Limb (tissue), 2 donors: ENCODE measurements at regions not wholly inside any gene's neighbourhood (a gene's known extent, or its start where the extent isn't known, plus 50 kb on each side); places are given as distances from the start of the nearest gene placed in this dataset.
A peak's percentile ranks its signal among the peaks of the same experiment; 100 is the strongest.

Source experiments
- DNase-seq, 2 donors: peaks; one replicate each; pipeline ENCODE4 v3.0.0-alpha.2; 2016; ENCODE audit errors: extremely low spot score in 2 of 2

GRCh38 chr10:98332623-98333269 lies 64.8 kb upstream of the LOXL4 start:
- DNase-seq, result no peak

GRCh38 chr10:98331885-98332284 lies 63.9 kb upstream of the LOXL4 start:
- no peak for DNase-seq

- DNase-seq, result no peak
Observed at GRCh38 chr10:98330987-98331386, 63.0 kb upstream of the LOXL4 start.

- no peak for DNase-seq
Observed at GRCh38 chr10:98328640-98329039, 60.6 kb upstream of the LOXL4 start.

- no peak for DNase-seq
Observed at GRCh38 chr10:98328163-98328562, 60.2 kb upstream of the LOXL4 start.

- DNase-seq, result peak in 1 of 2 donors; percentile 42
Observed at GRCh38 chr10:98326621-98327027, 58.6 kb upstream of the LOXL4 start.

GRCh38 chr10:98323221-98324164 lies 55.5 kb upstream of the LOXL4 start:
- DNase-seq, result no peak

GRCh38 chr10:98321186-98321780 lies 53.3 kb upstream of the LOXL4 start:
- DNase-seq, result no peak

GRCh38 chr10:98320486-98321185 lies 52.6 kb upstream of the LOXL4 start:
- no peak for DNase-seq

- no peak for DNase-seq
Observed at GRCh38 chr10:98318861-98319260, 50.9 kb upstream of the LOXL4 start.
